Breast epithelium (tissue), 4 donors: ENCODE measurements at regions not wholly inside any gene's neighbourhood (a gene's known extent, or its start where the extent isn't known, plus 50 kb on each side); places are given as distances from the start of the nearest gene placed in this dataset.

Source experiments
- DNase-seq, 2 donors: peaks; one replicate each; pipeline ENCODE4 v3.0.0-alpha.2; 2019; ENCODE audit warnings: low spot score in 2 of 2
- H3K27ac ChIP-seq, 2 donors: fragments of 200-600 bp; sonication (generic) in 1 of 2; one replicate each; pipeline ENCODE4 v1.5.1; 2016 to 2019; ENCODE audit warnings: mild to moderate bottlenecking in 1 of 2
- H3K27me3 ChIP-seq, 2 donors: fragments of 200-600 bp; sonication (generic) in 1 of 2; one replicate each; pipeline versions ENCODE4 v1.5.1 to v1.6.0; 2017 to 2019; ENCODE audit warnings: control low read depth in 1 of 2, mild to moderate bottlenecking in 1 of 2
- H3K36me3 ChIP-seq: fragments of 200-600 bp; one replicate; pipeline ENCODE4 v1.5.1; 2019
- H3K4me1 ChIP-seq, 2 donors: fragments of 200-600 bp; sonication (generic); one replicate each; pipeline ENCODE4 v1.5.1; 2016 to 2019; ENCODE audit warnings: control low read depth in 1 of 2
- H3K4me3 ChIP-seq, 3 donors: fragments of 200-600 bp; sonication (generic); 1 replicate in 2 of 3; 2 replicates in 1 of 3; pipeline ENCODE4 v1.5.1; 2016 to 2019; ENCODE audit warnings: mild to moderate bottlenecking in 3 of 3, moderate library complexity in 2 of 3
- H3K9me3 ChIP-seq, 2 donors: fragments of 200-600 bp; sonication (generic) in 1 of 2; one replicate each; pipeline ENCODE4 v1.5.1; 2016 to 2019; ENCODE audit warnings: control low read depth in 1 of 2
- POLR2A ChIP-seq: fragments of 450-650 bp; IDR thresholded peaks from one replicate; pipeline ENCODE4 v1.6.1; 2016; ENCODE audit warnings: antibody characterized with exemption, mild to moderate bottlenecking, moderate library complexity
- POLR2AphosphoS5 ChIP-seq, 3 donors: sonication (generic); formaldehyde crosslinking; IDR thresholded peaks; one replicate each; pipeline ENCODE4 v1.6.1; 2017; ENCODE audit warnings: antibody characterized with exemption in 3 of 3
- intact Hi-C: fragments of 100-400 bp; cut with DNase I; formaldehyde crosslinking; loops from one replicate; pipeline ENCODE4 v1.15.1; 2023; ENCODE audit warnings: low total_unique reads
- TF ChIP-seq, protein P1 (sequence below), 3 donors: fragments of 450-650 bp; IDR thresholded peaks; one replicate each; pipeline ENCODE4 v1.5.1; 2016 to 2017; ENCODE audit warnings: antibody characterized with exemption in 3 of 3, mild to moderate bottlenecking in 3 of 3, moderate library complexity in 3 of 3

DNA sequence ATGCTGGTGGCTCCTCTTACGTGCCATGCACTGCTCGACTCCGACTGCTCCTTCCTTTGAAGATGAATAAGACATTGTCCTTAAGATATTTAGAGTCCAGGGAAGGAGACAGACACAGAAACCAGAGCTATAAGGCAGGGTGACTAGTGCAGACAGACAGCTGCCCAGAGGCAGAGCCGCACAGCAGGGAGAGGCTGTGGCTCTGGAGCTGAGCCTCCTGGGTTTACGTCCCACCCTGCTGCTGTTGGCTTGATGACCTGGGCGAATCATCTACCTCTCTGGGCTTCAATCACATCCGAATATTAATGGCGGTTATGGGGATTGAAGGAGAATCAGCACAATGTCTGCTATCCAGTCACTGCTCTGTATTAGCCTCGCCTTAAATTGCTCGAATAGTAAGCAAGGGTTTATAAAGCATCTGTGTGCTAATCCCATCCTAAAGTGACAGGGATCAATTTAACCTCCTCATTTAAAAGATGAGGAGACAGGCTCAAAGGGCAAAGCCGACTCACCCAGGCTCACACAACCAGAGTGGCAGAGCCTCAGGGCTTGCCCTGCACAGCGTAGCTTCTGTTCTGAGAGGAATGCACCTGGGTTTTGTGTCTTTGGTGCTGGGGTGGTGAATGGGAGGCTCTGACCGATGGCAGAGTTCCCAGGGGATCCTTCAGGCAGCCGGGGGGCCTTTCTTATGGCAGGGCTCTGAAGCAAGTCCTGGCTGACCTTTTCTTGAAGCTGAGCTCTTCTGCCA is 284.1 kb downstream of the MYCN start:
- TF ChIP-seq POLR2AphosphoS5 (IDR thresholded peaks at IDR 0.05) (no peak), POLR2A (no peak)
- TF ChIP-seq, protein P1, sequence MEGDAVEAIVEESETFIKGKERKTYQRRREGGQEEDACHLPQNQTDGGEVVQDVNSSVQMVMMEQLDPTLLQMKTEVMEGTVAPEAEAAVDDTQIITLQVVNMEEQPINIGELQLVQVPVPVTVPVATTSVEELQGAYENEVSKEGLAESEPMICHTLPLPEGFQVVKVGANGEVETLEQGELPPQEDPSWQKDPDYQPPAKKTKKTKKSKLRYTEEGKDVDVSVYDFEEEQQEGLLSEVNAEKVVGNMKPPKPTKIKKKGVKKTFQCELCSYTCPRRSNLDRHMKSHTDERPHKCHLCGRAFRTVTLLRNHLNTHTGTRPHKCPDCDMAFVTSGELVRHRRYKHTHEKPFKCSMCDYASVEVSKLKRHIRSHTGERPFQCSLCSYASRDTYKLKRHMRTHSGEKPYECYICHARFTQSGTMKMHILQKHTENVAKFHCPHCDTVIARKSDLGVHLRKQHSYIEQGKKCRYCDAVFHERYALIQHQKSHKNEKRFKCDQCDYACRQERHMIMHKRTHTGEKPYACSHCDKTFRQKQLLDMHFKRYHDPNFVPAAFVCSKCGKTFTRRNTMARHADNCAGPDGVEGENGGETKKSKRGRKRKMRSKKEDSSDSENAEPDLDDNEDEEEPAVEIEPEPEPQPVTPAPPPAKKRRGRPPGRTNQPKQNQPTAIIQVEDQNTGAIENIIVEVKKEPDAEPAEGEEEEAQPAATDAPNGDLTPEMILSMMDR (IDR thresholded peaks at IDR 0.05) = no peak
- no peak overlapping the region for H3K4me3 ChIP-seq
- no peaks in the 10 kb centered on the region for H3K36me3 ChIP-seq
- peaks cover 0 to 6% of the 10 kb centered on the region in 2 donors for H3K27me3 ChIP-seq
- intact Hi-C loops = no loop called here
- no peak for DNase-seq
- no peak overlapping the region for H3K27ac ChIP-seq
- H3K9me3 ChIP-seq = no peaks in the 10 kb centered on the region
- H3K4me1 ChIP-seq = no peaks in the 10 kb centered on the region

DNA sequence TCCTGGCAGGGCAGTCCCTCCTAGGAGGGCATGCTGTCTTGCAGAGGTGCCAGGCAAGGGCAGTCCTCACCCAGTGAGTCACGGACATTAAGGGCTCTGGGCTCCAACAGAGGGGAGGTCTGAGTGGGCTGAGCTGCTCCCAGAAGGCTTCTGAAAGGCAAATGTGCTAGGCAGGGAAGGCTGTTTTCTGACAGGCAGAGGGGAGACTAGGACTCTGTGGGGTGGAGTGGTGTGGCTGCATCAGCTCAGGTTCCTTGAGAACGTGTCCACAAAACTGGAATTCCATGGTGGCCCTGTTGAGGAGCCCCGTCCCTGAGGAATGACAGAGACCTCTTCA is 283.5 kb downstream of the MYCN start:
- H3K9me3 ChIP-seq = no peaks in the 10 kb centered on the region
- H3K36me3 ChIP-seq = no peaks in the 10 kb centered on the region
- TF ChIP-seq POLR2AphosphoS5 (IDR thresholded peaks at IDR 0.05) = no peak
- TF ChIP-seq, protein P1 (IDR thresholded peaks at IDR 0.05) = no peak
- TF ChIP-seq POLR2A = no peak
- DNase-seq = no peak
- H3K27ac ChIP-seq = no peak overlapping the region
- intact Hi-C loops = no loop called here
- no peaks in the 10 kb centered on the region for H3K4me1 ChIP-seq
- no peak overlapping the region for H3K4me3 ChIP-seq
- H3K27me3 ChIP-seq = peaks cover 0 to 6% of the 10 kb centered on the region in 2 donors

GRCh38 chr2:16223161-16223840 is 283.0 kb downstream of the MYCN start:
- no peaks in the 10 kb centered on the region for H3K9me3 ChIP-seq
- peaks cover 0 to 6% of the 10 kb centered on the region in 2 donors for H3K27me3 ChIP-seq
- DNase-seq = no peak
- H3K4me1 ChIP-seq = no peaks in the 10 kb centered on the region
- no peak overlapping the region for H3K27ac ChIP-seq
- TF ChIP-seq, protein P1 (IDR thresholded peaks at IDR 0.05) = no peak
- no peak for TF ChIP-seq POLR2AphosphoS5 (IDR thresholded peaks at IDR 0.05)
- TF ChIP-seq POLR2A = no peak
- H3K36me3 ChIP-seq = no peaks in the 10 kb centered on the region
- intact Hi-C loops = no loop called here
- H3K4me3 ChIP-seq = no peak overlapping the region

DNA sequence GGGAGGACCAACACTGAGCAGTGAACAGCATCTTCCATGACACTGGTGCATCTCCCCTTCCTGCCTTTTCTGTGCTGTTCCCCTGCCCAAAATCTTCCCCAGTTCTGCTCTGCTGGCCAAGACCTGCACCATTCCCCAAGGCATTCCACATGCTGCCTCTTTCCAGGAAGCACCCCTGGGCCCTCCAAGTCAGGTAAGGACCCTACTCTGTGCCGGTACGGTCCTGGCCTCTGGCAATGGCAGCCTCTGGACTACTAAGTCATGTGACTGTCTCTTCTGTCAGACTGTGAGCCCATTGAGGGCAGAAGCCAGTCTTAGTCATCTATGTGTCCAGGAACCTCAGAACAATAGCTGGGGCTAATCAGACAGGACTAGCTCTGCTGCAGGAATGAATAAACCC is 282.0 kb downstream of the MYCN start:
- DNase-seq = no peak
- Histone ChIP-seq H3K27ac (no peak overlapping the region), H3K4me3 (no peak overlapping the region), H3K9me3 (no peaks in the 10 kb centered on the region), H3K4me1 (no peaks in the 10 kb centered on the region), H3K36me3 (no peaks in the 10 kb centered on the region), H3K27me3 (peaks cover 0 to 6% of the 10 kb centered on the region in 2 donors)
- no peak for TF ChIP-seq POLR2A
- TF ChIP-seq, protein P1 (IDR thresholded peaks at IDR 0.05) = no peak
- no peak for TF ChIP-seq POLR2AphosphoS5 (IDR thresholded peaks at IDR 0.05)
- intact Hi-C loops = no loop called here

- no peak overlapping the region for H3K4me3 ChIP-seq
- intact Hi-C loops = no loop called here
- H3K36me3 ChIP-seq = no peaks in the 10 kb centered on the region
- TF ChIP-seq POLR2AphosphoS5 (IDR thresholded peaks at IDR 0.05) = no peak
- TF ChIP-seq POLR2A = no peak
- TF ChIP-seq, protein P1 (IDR thresholded peaks at IDR 0.05) = no peak
- DNase-seq = no peak
- H3K9me3 ChIP-seq = no peaks in the 10 kb centered on the region
- peaks cover 0 to 6% of the 10 kb centered on the region in 2 donors for H3K27me3 ChIP-seq
- H3K27ac ChIP-seq = no peak overlapping the region
- no peaks in the 10 kb centered on the region for H3K4me1 ChIP-seq
Observed at GRCh38 chr2:16221461-16222010, 281.2 kb downstream of the MYCN start.
